GM12878 (cell line): ENCODE measurements at regions not wholly inside any gene's neighbourhood (a gene's known extent, or its start where the extent isn't known, plus 50 kb on each side); places are given as distances from the start of the nearest gene placed in this dataset.

Source experiments
- ATAC-seq: fragments of 200-7000 bp; cut with Tn5 transposase; 3 replicates; pipeline ENCODE4 v1.9.1; 2020; ENCODE audit warnings: mild to moderate bottlenecking, moderate library complexity
- BruUV-seq: library from RNA; stranded (reverse); fragments of 400-500 nt; replicated peaks from 2 replicates; lab custom pipeline; 2021; lab: Mats Ljungman, UMichigan
- CTCF ChIA-PET: fragments of 300-600 bp; sonication (Branson Sonifier 250); formaldehyde crosslinking; extraction: SDS; loops from one replicate; lab custom pipeline; 2021; ENCODE audit warnings: inconsistent platforms; lab: Yijun Ruan, JAX
- POLR2A ChIA-PET: fragments of 350-600 bp; formaldehyde crosslinking; extraction: SDS; loops from one replicate; lab custom pipeline; 2021; ENCODE audit warnings: inconsistent platforms; lab: Charles Lee
- RAD21 ChIA-PET: fragments of 300-600 bp; sonication (Branson Sonifier 250); formaldehyde crosslinking; loops from one replicate; lab custom pipeline; 2023; ENCODE audit warnings: antibody characterized with exemption; ENCODE audit not compliant: unreplicated experiment; lab: Charles Lee
- SMC1A ChIA-PET: fragments of 300-600 bp; sonication (Branson Sonifier 250); formaldehyde crosslinking; loops from one replicate; lab custom pipeline; 2023; ENCODE audit not compliant: unreplicated experiment, uncharacterized antibody; lab: Charles Lee
- DNase-seq: peaks from one replicate; pipeline ENCODE4 v3.0.0-alpha.2; 2011; ENCODE audit warnings: low read depth, low spot score
- FAIRE-seq: peaks from 3 replicates; lab custom pipeline; 2011; peaks lifted over from hg19 to GRCh38; lab: Jason Lieb, UNC
- H2AFZ ChIP-seq: 2 replicates; pipeline ENCODE4 v1.6.0; 2011; ENCODE audit warnings: low read depth, low read length, control low read depth; ENCODE audit not compliant: control insufficient read depth
- H3K27ac ChIP-seq: 2 replicates; pipeline ENCODE4 v1.5.1; 2011; ENCODE audit warnings: control low read depth; ENCODE audit not compliant: control insufficient read depth, insufficient read depth
- H3K27me3 ChIP-seq, 2 experiments: replicated peaks in 1 of 2; 2 replicates each; pipeline versions ENCODE4 v1.6.0 to v1.6.1; 2011; ENCODE audit warnings: low read length in 1 of 2; ENCODE audit not compliant: control insufficient read depth in 2 of 2, insufficient read depth in 2 of 2
- H3K36me3 ChIP-seq, 2 experiments: 2 replicates each; pipeline ENCODE4 v1.5.1; 2011; ENCODE audit warnings: low read length in 1 of 2; ENCODE audit not compliant: control insufficient read depth in 2 of 2, insufficient read depth in 2 of 2
- H3K4me1 ChIP-seq: 2 replicates; pipeline ENCODE4 v1.6.1; 2011; ENCODE audit warnings: mild to moderate bottlenecking, low read length, moderate library complexity, mixed read lengths; ENCODE audit not compliant: control insufficient read depth, insufficient read depth
- H3K4me2 ChIP-seq: 2 replicates; pipeline ENCODE4 v1.6.0; 2011; ENCODE audit warnings: control low read depth; ENCODE audit not compliant: control insufficient read depth, insufficient read depth
- H3K4me3 ChIP-seq: fragments of 200-600 bp; sonication (generic); 2 replicates; pipeline ENCODE4 v1.5.1; 2016
- H3K79me2 ChIP-seq: 2 replicates; pipeline ENCODE4 v1.6.0; 2011; ENCODE audit warnings: low read length; ENCODE audit not compliant: control insufficient read depth, insufficient read depth
- H3K9ac ChIP-seq: 2 replicates; pipeline ENCODE4 v1.8.0; 2011; ENCODE audit warnings: low read length, control low read depth, mixed read lengths; ENCODE audit not compliant: control insufficient read depth, insufficient read depth
- H3K9me3 ChIP-seq: replicated peaks from 3 replicates; pipeline ENCODE4 v1.5.1; 2011; ENCODE audit warnings: mild to moderate bottlenecking, low read length; ENCODE audit not compliant: control insufficient read depth, insufficient read depth
- H4K20me1 ChIP-seq: 2 replicates; pipeline ENCODE4 v1.6.0; 2011; ENCODE audit not compliant: control insufficient read depth, insufficient read depth
- CHD1 ChIP-seq: IDR thresholded peaks from 2 replicates; pipeline ENCODE4 v1.6.1; 2012; ENCODE audit warnings: low read depth, low read length, improper control_type of control experiment
- FOS ChIP-seq: IDR thresholded peaks from 3 replicates; pipeline ENCODE4 v1.6.1; 2011; ENCODE audit warnings: borderline replicate concordance; ENCODE audit not compliant: insufficient read length; ENCODE audit errors: extremely low read depth
- HCFC1 ChIP-seq: fragments of 150-350 bp; IDR thresholded peaks from 2 replicates; pipeline ENCODE4 v1.6.1; 2014; ENCODE audit warnings: low read length
- MEF2A ChIP-seq: IDR thresholded peaks from 2 replicates; pipeline ENCODE4 v1.6.1; 2011; ENCODE audit warnings: low read depth, mild to moderate bottlenecking, low read length, moderate library complexity; ENCODE audit not compliant: insufficient read depth
- YBX1 ChIP-seq: fragments of 450-650 bp; IDR thresholded peaks from 2 replicates; pipeline ENCODE4 v1.6.1; 2016; ENCODE audit warnings: antibody characterized with exemption
- ZNF24 ChIP-seq: fragments of 450-650 bp; IDR thresholded peaks from 2 replicates; pipeline ENCODE4 v1.6.1; 2017; ENCODE audit warnings: antibody characterized with exemption, mild to moderate bottlenecking
- WGBS: methylation state at CpG from one replicate; pipeline ENCODE4 v1.1.6; 2016; ENCODE audit warnings: low lambda C conversion rate; ENCODE audit not compliant: insufficient replicate concordance, insufficient coverage; ENCODE audit errors: missing lambda C conversion rate; 5-methylcytosine and 5-hydroxymethylcytosine counted together
- in situ Hi-C: fragments of 300-500 bp; cut with MboI; formaldehyde crosslinking; loops from 9 replicates; pipeline ENCODE4 v1.14.3; 2018; ENCODE audit warnings: mixed read lengths
- intact Hi-C: fragments of 100-400 bp; cut with micrococcal nuclease; formaldehyde crosslinking; loops from one replicate; pipeline ENCODE4 v1.14.2; 2022; ENCODE audit not compliant: unreplicated experiment
- TF ChIP-seq, protein P1 (sequence below): fragments of 450-650 bp; conservative IDR thresholded peaks from 2 replicates; pipeline ENCODE4 v1.6.1; 2017; ENCODE audit warnings: mild to moderate bottlenecking, moderate library complexity
- TF ChIP-seq, protein P2 (sequence below): fragments of 450-650 bp; IDR thresholded peaks from 2 replicates; pipeline ENCODE4 v1.6.1; 2016; ENCODE audit warnings: mild to moderate bottlenecking

DNA sequence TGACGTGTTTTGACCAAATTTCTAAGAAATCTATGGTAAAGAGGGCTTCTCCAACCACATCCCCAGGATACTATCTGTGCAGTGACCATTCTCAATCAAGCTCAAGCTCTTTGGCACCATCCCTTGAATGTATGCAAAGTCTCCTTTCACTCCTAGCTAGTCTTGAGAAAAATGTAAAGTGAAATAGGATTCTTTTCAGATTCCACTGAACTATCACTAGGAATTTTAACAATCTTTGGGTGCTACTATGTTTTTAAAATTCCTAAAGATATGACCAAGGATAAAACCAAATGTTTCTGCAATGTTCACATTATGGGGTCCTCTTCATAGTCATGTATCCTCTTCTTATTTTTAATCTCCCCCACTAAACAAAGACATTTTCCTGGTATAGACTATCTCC is 107.8 kb downstream of the TMCO5A start:
- H3K27ac ChIP-seq: no peak overlapping the region
- POLR2A ChIA-PET: interaction anchor here (0.6 to 1.0 kb wide), 2 partner anchors 21 to 27 kb away, joined by 4 read pairs; no protein-coding TSS in a partner anchor
- no peaks in the 10 kb centered on the region for H4K20me1 ChIP-seq
- no peak overlapping the region; the same call in 1 of the 2 replicates for H2AFZ ChIP-seq
- no peaks in the 10 kb centered on the region for H3K79me2 ChIP-seq
- DNase-seq (no peak), FAIRE-seq (peak; percentile 38), ATAC-seq (no peak)
- no peaks in the 10 kb centered on the region for H3K27me3 ChIP-seq
- TF ChIP-seq FOS (no peak), MEF2A (no peak), ZNF24 (no peak), HCFC1 (no peak), CHD1 (no peak), YBX1 (no peak)
- TF ChIP-seq, protein P1, sequence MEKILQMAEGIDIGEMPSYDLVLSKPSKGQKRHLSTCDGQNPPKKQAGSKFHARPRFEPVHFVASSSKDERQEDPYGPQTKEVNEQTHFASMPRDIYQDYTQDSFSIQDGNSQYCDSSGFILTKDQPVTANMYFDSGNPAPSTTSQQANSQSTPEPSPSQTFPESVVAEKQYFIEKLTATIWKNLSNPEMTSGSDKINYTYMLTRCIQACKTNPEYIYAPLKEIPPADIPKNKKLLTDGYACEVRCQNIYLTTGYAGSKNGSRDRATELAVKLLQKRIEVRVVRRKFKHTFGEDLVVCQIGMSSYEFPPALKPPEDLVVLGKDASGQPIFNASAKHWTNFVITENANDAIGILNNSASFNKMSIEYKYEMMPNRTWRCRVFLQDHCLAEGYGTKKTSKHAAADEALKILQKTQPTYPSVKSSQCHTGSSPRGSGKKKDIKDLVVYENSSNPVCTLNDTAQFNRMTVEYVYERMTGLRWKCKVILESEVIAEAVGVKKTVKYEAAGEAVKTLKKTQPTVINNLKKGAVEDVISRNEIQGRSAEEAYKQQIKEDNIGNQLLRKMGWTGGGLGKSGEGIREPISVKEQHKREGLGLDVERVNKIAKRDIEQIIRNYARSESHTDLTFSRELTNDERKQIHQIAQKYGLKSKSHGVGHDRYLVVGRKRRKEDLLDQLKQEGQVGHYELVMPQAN: no peak
- TF ChIP-seq, protein P2, sequence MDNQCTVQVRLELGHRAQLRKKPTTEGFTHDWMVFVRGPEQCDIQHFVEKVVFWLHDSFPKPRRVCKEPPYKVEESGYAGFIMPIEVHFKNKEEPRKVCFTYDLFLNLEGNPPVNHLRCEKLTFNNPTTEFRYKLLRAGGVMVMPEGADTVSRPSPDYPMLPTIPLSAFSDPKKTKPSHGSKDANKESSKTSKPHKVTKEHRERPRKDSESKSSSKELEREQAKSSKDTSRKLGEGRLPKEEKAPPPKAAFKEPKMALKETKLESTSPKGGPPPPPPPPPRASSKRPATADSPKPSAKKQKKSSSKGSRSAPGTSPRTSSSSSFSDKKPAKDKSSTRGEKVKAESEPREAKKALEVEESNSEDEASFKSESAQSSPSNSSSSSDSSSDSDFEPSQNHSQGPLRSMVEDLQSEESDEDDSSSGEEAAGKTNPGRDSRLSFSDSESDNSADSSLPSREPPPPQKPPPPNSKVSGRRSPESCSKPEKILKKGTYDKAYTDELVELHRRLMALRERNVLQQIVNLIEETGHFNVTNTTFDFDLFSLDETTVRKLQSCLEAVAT: no peak
- peaks cover 7% of the 10 kb centered on the region for H3K4me1 ChIP-seq
- H3K9me3 ChIP-seq: no peaks in the 10 kb centered on the region
- no peak overlapping the region; the same call in 1 of the 2 replicates for H3K4me2 ChIP-seq
- WGBS: 7% methylated on average over 1 of the region's 1 CpG
- intact Hi-C loops (no loop called here), in situ Hi-C loops (no loop called here)
- H3K9ac ChIP-seq: no peak overlapping the region
- CTCF ChIA-PET: interaction anchor here (1.0 to 1.4 kb wide), 5 partner anchors 13 to 314 kb away, joined by 3 to 5 read pairs (median 3); no protein-coding TSS in a partner anchor
- H3K36me3 ChIP-seq: no peaks in the 10 kb centered on the region
- SMC1A ChIA-PET: interaction anchor here (0.6 to 1.9 kb wide), 9 partner anchors 10 to 244 kb away, joined by 3 to 11 read pairs (median 3); no protein-coding TSS in a partner anchor
- RAD21 ChIA-PET: interaction anchor here (1.0 to 1.7 kb wide), 4 partner anchors 17 to 207 kb away, joined by 3 to 4 read pairs (median 4); no protein-coding TSS in a partner anchor
- no peak overlapping the region for H3K4me3 ChIP-seq
- BruUV-seq: no TSS peak
